Activated CD8-positive, alpha-beta T cell treated with anti-CD3 and anti-CD28 coated beads for 36 hours (primary cell): ENCODE measurements at regions not wholly inside any gene's neighbourhood (a gene's known extent, or its start where the extent isn't known, plus 50 kb on each side); places are given as distances from the start of the nearest gene placed in this dataset.

Source experiments
- ATAC-seq: fragments of 200-7000 bp; cut with Tn5 transposase; one replicate; pipeline ENCODE4 v1.10.0; 2021; ENCODE audit warnings: mild to moderate bottlenecking, moderate library complexity
- CTCF ChIA-PET: fragments of 350-600 bp; sonication (Branson Sonifier 250); formaldehyde crosslinking; loops from one replicate; lab custom pipeline; 2021; ENCODE audit warnings: antibody characterized with exemption; lab: Charles Lee
- POLR2A ChIA-PET: fragments of 350-600 bp; sonication (Branson Sonifier 250); formaldehyde crosslinking; loops from one replicate; lab custom pipeline; 2021; ENCODE audit warnings: antibody characterized with exemption; lab: Charles Lee
- DNase-seq: peaks from one replicate; pipeline ENCODE4 v3.0.0-alpha.2; 2020
- H3K27ac Mint-ChIP-seq: one replicate; pipeline ENCODE4 v1.8.0; 2021; ENCODE audit warnings: mild to moderate bottlenecking, mixed read lengths
- H3K27me3 Mint-ChIP-seq: one replicate; pipeline ENCODE4 v1.8.0; 2021; ENCODE audit warnings: mixed read lengths
- H3K36me3 Mint-ChIP-seq: one replicate; pipeline ENCODE4 v1.8.0; 2021; ENCODE audit warnings: low read depth, mixed read lengths
- H3K4me1 Mint-ChIP-seq: one replicate; pipeline ENCODE4 v1.8.0; 2021; ENCODE audit warnings: low read depth, mixed read lengths
- H3K4me3 Mint-ChIP-seq: one replicate; pipeline ENCODE4 v1.8.0; 2021; ENCODE audit warnings: mild to moderate bottlenecking, moderate library complexity, mixed read lengths
- H3K9me3 Mint-ChIP-seq: one replicate; pipeline ENCODE4 v1.8.0; 2021; ENCODE audit warnings: mixed read lengths
- intact Hi-C: fragments of 100-400 bp; cut with micrococcal nuclease; formaldehyde crosslinking; loops from one replicate; pipeline ENCODE4 v1.10.0; 2022
- TF ChIP-seq, protein P1 (sequence below): fragments of 200-600 bp; IDR thresholded peaks from one replicate; pipeline ENCODE4 v1.8.0; 2022; ENCODE audit warnings: antibody characterized with exemption, mild to moderate bottlenecking

DNA sequence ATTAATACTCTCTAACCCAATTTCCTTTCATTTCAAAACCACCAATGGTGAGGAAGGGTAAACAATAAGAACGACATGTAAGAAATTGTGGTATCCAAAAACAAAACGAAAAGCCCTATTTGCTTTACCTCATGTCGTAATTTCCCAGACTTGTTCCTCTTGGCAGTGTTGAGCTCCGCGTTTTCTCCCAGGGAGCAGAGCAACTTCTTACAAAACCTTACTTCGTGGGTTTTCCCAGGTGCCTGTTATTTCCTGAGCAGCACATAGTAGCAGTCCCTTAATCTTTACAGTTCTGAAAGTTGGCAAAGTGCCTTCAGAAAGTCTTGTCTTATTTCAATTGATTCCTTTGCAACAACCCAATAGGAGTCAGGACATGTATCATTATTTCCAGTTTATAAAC is 207.9 kb upstream of the MARCKS start:
- TF ChIP-seq, protein P1, sequence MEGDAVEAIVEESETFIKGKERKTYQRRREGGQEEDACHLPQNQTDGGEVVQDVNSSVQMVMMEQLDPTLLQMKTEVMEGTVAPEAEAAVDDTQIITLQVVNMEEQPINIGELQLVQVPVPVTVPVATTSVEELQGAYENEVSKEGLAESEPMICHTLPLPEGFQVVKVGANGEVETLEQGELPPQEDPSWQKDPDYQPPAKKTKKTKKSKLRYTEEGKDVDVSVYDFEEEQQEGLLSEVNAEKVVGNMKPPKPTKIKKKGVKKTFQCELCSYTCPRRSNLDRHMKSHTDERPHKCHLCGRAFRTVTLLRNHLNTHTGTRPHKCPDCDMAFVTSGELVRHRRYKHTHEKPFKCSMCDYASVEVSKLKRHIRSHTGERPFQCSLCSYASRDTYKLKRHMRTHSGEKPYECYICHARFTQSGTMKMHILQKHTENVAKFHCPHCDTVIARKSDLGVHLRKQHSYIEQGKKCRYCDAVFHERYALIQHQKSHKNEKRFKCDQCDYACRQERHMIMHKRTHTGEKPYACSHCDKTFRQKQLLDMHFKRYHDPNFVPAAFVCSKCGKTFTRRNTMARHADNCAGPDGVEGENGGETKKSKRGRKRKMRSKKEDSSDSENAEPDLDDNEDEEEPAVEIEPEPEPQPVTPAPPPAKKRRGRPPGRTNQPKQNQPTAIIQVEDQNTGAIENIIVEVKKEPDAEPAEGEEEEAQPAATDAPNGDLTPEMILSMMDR: no peak

DNA sequence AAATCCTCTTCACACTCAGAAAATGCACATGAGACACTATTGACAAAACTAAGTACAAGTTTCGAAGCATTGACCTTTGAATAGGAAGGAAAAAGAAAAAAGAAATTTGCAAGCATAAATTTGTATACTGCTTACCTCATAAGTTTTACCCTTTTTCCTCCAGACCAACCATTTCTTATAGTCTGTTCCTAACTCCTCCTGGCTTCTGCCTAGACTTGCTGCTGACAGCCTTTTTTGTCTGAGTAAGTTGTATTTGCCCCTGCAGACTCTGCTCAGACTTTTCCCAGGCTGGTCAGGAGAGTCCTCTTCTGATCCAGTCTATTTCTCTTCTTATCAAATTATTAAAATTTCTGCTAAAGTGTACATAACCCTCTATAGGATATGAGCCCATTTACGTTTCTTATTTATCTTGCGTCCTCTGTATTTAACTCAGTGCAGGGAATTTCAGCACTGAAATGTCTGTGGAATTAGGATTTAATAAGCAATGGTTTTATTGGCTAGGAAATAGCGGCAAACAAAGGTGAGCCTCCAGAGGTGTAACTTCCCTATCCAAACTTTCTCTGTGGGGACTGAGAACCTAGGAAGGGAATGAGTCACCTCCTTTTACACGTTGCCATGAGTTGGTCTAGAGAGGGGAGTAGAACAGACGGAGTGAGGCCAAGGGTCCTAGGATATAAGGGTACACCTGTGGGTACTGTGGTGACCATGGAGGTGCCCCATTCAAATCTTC is 207.1 kb upstream of the MARCKS start:
- H3K4me1 Mint-ChIP-seq: no peaks in the 10 kb centered on the region
- POLR2A ChIA-PET: no interaction called here
- TF ChIP-seq, protein P1: no peak
- no peaks in the 10 kb centered on the region for H3K36me3 Mint-ChIP-seq
- H3K9me3 Mint-ChIP-seq: no peaks in the 10 kb centered on the region
- DNase-seq (no peak), ATAC-seq (no peak)
- H3K27ac Mint-ChIP-seq: no peak overlapping the region
- peaks cover 4% of the 10 kb centered on the region for H3K27me3 Mint-ChIP-seq
- intact Hi-C loops: no loop called here
- H3K4me3 Mint-ChIP-seq: no peak overlapping the region
- CTCF ChIA-PET: no interaction called here

More for the DNA sequence above, 207.9 kb upstream of the MARCKS start:
- intact Hi-C loops: no loop called here
- ChIA-PET POLR2A (no interaction called here), CTCF (interaction anchor here (1.5 kb wide), 1 partner anchor 8 kb away, joined by 3 read pairs; no protein-coding TSS in a partner anchor)
- DNase-seq (no peak), ATAC-seq (no peak)
- Mint-ChIP-seq H3K4me3 (no peak overlapping the region), H3K4me1 (no peaks in the 10 kb centered on the region), H3K9me3 (no peaks in the 10 kb centered on the region), H3K27me3 (peaks cover 4% of the 10 kb centered on the region), H3K27ac (no peak overlapping the region), H3K36me3 (no peaks in the 10 kb centered on the region)

DNA sequence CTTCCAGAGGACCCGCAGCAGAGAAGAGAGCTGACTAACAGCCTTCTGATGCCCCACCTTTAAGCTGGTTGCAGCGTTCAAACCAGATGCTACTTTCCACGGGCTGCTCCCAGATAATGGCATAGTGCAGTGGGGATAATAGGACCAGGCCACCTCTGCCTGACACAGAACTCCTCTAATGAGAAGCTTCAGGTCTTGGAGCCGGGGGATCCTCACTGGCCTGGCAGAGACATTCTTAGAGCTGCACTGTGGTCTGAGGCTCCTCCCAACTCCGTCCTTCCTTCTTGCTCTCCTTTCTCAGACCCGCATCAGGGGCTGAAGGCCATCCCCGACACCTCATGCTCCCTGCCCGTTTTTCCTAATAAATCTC is 206.6 kb upstream of the MARCKS start:
- ChIA-PET CTCF (no interaction called here), POLR2A (no interaction called here)
- intact Hi-C loops: no loop called here
- H3K36me3 Mint-ChIP-seq: no peaks in the 10 kb centered on the region
- ATAC-seq (no peak), DNase-seq (no peak)
- no peak overlapping the region for H3K4me3 Mint-ChIP-seq
- H3K4me1 Mint-ChIP-seq: no peaks in the 10 kb centered on the region
- no peaks in the 10 kb centered on the region for H3K9me3 Mint-ChIP-seq
- TF ChIP-seq, protein P1: no peak
- H3K27me3 Mint-ChIP-seq: peaks cover 4% of the 10 kb centered on the region
- no peak overlapping the region for H3K27ac Mint-ChIP-seq

DNA sequence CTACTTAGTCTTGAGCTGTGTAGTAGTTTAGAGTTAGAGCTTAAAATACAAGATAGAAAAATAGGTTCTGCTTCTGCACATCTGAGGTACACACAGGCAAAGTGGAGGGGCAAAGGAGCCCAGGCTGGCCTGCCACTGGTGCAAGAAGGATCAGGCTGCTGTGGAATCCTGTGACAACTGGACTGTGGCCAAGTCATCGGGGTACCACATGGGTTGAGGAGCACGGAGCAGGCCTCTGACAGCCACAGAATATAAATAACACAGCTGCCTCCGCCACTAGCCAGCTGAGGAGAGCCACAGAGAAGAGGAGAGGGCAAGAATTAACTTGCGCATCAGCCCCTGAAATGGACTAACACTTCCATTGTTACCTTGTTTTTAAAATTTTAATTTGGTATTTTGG is 206.0 kb upstream of the MARCKS start:
- ChIA-PET CTCF (no interaction called here), POLR2A (no interaction called here)
- Mint-ChIP-seq H3K27ac (no peak overlapping the region), H3K36me3 (no peaks in the 10 kb centered on the region), H3K4me1 (no peaks in the 10 kb centered on the region), H3K4me3 (no peak overlapping the region), H3K9me3 (no peaks in the 10 kb centered on the region), H3K27me3 (peaks cover 4% of the 10 kb centered on the region)
- DNase-seq (no peak), ATAC-seq (no peak)
- intact Hi-C loops: no loop called here
- TF ChIP-seq, protein P1: no peak

DNA sequence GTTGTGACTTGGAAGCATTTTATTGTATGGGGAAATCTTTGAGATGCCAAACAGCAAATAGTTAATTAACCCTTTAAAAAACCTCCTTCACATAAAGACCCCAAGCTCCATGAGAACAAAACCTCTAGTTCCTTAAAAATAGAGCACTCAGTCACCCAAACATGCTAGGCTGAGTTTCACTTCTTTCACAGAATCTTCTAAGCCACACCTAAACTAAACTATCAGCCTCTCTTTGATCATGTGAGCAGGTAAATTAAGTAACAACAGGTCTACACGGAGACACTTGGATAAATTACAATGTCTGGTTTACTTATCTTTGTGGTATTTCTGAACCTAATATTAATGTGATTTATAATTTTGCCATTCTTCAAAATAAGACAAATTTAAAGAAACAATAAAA is 205.2 kb upstream of the MARCKS start:
- no peaks in the 10 kb centered on the region for H3K9me3 Mint-ChIP-seq
- ChIA-PET POLR2A (no interaction called here), CTCF (no interaction called here)
- intact Hi-C loops: no loop called here
- no peak overlapping the region for H3K27ac Mint-ChIP-seq
- ATAC-seq (no peak), DNase-seq (no peak)
- no peak overlapping the region for H3K4me3 Mint-ChIP-seq
- H3K4me1 Mint-ChIP-seq: no peaks in the 10 kb centered on the region
- peaks cover 4% of the 10 kb centered on the region for H3K27me3 Mint-ChIP-seq
- TF ChIP-seq, protein P1: no peak
- H3K36me3 Mint-ChIP-seq: no peaks in the 10 kb centered on the region
